ENCODE measurements at regions not wholly inside any gene's neighbourhood (a gene's known extent, or its start where the extent isn't known, plus 50 kb on each side); places are given as distances from the start of the nearest gene placed in this dataset.

GRCh38 chr15:58288592-58288991 lies 143.2 kb upstream of the LIPC start:
- no peak overlapping the region for H3K27ac ChIP-seq
- no peaks in the 10 kb centered on the region for H3K4me1 ChIP-seq (ENCODE audit: insufficient read depth)
- no peak for DNase-seq
- TF ChIP-seq CTCF (IDR thresholded peaks at IDR 0.05) (no peak), EP300 (IDR thresholded peaks at IDR 0.05) (no peak), POLR2A (IDR thresholded peaks at IDR 0.05) (no peak)
- intact Hi-C loops (cut with DNase I): no loop called here
- 74 to 85% (median 78%) methylated on average over 3 of the region's 3 CpGs for WGBS, 3 donors
- H3K9me3 ChIP-seq: no peaks in the 10 kb centered on the region
- no peaks in the 10 kb centered on the region for H3K36me3 ChIP-seq
- no peaks in the 10 kb centered on the region for H3K27me3 ChIP-seq
- H3K4me3 ChIP-seq: no peak overlapping the region

GRCh38 chr15:58291848-58292247 lies 139.9 kb upstream of the LIPC start:
- Histone ChIP-seq H3K9me3 (no peaks in the 10 kb centered on the region), H3K36me3 (no peaks in the 10 kb centered on the region), H3K27ac (no peak overlapping the region), H3K4me1 (ENCODE audit: insufficient read depth) (no peaks in the 10 kb centered on the region), H3K4me3 (no peak overlapping the region), H3K27me3 (no peaks in the 10 kb centered on the region)
- intact Hi-C loops (cut with DNase I): no loop called here
- TF ChIP-seq CTCF (IDR thresholded peaks at IDR 0.05): no peak
- TF ChIP-seq EP300 (IDR thresholded peaks at IDR 0.05): no peak
- no peak for DNase-seq

DNA sequence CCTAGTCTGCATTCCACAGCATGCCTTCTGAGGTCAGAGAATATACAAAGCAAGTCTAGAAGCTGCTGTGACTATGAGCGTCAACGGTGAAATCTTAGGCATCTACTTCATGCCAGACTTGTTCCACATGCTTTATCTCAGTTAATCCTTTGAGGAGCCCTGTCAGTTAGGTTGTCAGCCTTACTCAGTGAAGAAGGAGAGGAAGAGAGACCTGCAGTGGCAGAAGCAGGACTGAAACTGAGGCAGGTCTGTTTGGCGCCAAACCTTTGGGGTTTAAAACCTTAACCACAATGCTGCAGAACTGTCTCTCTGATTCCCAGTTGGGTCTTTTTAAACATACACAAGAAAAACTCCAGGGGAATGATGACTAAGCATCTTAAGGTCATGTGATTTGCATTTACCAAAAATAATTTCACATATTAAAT lies 139.0 kb upstream of the LIPC start:
- H3K4me1 ChIP-seq (ENCODE audit: insufficient read depth): no peaks in the 10 kb centered on the region
- WGBS, 3 donors: 87 to 93% (median 91%) methylated on average over 3 of the region's 3 CpGs
- no peak for TF ChIP-seq POLR2A (IDR thresholded peaks at IDR 0.05)
- TF ChIP-seq CTCF (IDR thresholded peaks at IDR 0.05): no peak
- TF ChIP-seq EP300 (IDR thresholded peaks at IDR 0.05): no peak
- DNase-seq: no peak
- H3K27me3 ChIP-seq: no peaks in the 10 kb centered on the region
- no peaks in the 10 kb centered on the region for H3K36me3 ChIP-seq
- no peak overlapping the region for H3K27ac ChIP-seq
- H3K4me3 ChIP-seq: no peak overlapping the region
- intact Hi-C loops (cut with DNase I): no loop called here
- H3K9me3 ChIP-seq: no peaks in the 10 kb centered on the region

DNA sequence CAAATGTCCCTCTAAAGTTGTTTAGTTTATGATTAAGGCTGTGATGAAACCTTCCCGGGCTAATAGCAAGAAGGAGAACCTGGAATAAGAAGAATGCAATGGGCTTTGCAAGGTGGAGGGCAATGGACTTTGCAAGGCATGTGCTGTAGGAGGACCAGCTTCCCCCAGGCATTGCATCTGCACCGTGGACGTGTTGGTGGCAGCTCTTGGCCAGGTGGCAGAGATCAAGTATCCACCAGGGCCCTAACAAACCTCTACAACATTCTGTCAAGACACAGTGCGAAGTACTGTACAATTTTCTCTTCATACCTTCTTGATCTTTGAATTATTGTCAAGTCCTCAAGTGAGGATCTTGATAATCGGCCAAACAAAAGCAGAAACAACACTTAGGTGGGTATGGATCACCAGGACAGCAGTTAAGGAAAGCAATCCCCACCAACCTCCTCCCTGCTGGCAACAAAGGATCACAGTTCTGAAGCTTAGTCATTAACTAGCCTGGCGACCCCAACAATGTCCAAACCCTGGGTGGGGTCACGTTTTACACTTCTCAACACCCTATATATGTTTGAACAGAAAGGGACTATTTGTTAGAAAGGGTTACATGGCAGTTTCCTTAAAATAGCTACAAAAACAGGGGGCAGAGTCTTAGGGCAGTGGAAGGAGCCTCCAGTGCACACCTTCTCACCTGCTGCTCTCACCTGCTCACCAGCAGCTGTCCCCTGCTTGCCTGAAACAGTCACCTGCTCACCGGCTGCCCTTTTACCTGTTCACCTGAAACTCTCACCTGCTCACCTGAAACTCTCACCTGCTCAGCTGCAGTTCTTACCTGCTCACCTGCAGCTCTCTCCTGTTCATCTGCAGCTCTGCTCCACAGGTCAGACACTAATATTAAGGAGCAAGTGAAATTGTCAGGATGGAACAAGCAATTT lies 137.9 kb upstream of the LIPC start:
- no peaks in the 10 kb centered on the region for H3K9me3 ChIP-seq
- 83 to 88% (median 87%) methylated on average over 8 of the region's 8 CpGs for WGBS, 3 donors
- H3K27ac ChIP-seq: no peak overlapping the region
- H3K27me3 ChIP-seq: no peaks in the 10 kb centered on the region
- H3K36me3 ChIP-seq: no peaks in the 10 kb centered on the region
- TF ChIP-seq EP300 (IDR thresholded peaks at IDR 0.05) (no peak), CTCF (IDR thresholded peaks at IDR 0.05) (no peak), POLR2A (IDR thresholded peaks at IDR 0.05) (no peak)
- no peaks in the 10 kb centered on the region for H3K4me1 ChIP-seq (ENCODE audit: insufficient read depth)
- H3K4me3 ChIP-seq: no peak overlapping the region
- intact Hi-C loops (cut with DNase I): no loop called here
- DNase-seq: no peak

Data from ovary (tissue), 7 donors.